ENCODE measurements at regions not wholly inside any gene's neighbourhood (a gene's known extent, or its start where the extent isn't known, plus 50 kb on each side); places are given as distances from the start of the nearest gene placed in this dataset.
"Not testable (repeated sequence)": the region's sequence is repeated elsewhere in the genome, so short reads cannot be mapped to it uniquely, and the experiment has no call there.

DNA sequence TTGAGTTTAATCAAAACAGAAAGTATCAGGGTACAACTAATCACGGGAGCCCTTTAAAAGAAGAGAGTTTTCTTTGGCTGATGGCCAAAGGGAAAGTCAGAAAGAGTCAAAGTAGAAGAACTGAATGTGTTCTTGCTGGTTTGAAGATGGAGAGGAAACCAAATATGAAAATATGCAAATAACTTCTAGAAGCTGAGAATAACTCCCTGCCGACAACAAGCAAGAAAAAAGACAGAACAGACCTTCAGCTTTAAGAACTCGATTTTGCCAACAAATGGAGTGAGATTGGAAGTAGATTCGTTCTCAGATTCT, 903.8 kb downstream of the STIM2 start:
- Histone ChIP-seq H3K4me1 (ENCODE audit: control insufficient read depth in 1 of 2, insufficient read depth in 2 of 2, low read length in 2 of 2) (no peaks in the 10 kb centered on the region), H3K27me3 (ENCODE audit: control insufficient read depth in 1 of 2, insufficient read depth in 2 of 2, low read length in 2 of 2) (no peaks in the 10 kb centered on the region), H3K27ac (ENCODE audit: low read depth, low read length) (no peak overlapping the region), H3K9me3 (ENCODE audit: control insufficient read depth in 1 of 2, low read length in 2 of 2) (no peaks in the 10 kb centered on the region), H3K36me3 (ENCODE audit: control insufficient read depth in 1 of 2, insufficient read depth in 2 of 2, low read length in 2 of 2) (no peaks in the 10 kb centered on the region), H3K4me3 (ENCODE audit: low read depth in 1 of 2, low read length in 2 of 2) (no peak overlapping the region), H3K9ac (ENCODE audit: low read depth in 1 of 2, low read length in 2 of 2) (no peak overlapping the region)

DNA sequence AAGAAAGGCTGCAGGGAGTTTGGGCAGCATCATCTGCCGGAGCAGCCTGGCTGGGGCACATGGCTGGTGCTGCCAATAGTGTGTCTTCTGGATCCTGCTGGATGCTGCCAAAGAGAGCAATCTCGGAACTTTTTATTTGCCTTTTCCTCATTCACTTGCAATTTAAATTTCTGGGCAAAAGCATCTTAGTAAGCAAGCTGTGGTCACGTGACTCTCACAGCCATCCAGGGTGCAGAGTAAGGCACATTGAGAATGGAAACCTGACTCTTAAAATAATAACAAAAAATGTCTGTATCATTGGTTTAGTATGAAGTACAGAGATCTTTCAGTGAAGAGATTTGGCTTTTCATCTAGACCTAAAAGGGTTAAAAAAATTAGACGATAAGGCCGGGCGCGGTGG, 910.3 kb downstream of the STIM2 start:
- no peak overlapping the region for H3K27ac ChIP-seq (ENCODE audit: low read depth, low read length)
- no peaks in the 10 kb centered on the region for H3K36me3 ChIP-seq (ENCODE audit: control insufficient read depth in 1 of 2, insufficient read depth in 2 of 2, low read length in 2 of 2)
- no peak overlapping the region for H3K9ac ChIP-seq (ENCODE audit: low read depth in 1 of 2, low read length in 2 of 2)
- no peaks in the 10 kb centered on the region for H3K4me1 ChIP-seq (ENCODE audit: control insufficient read depth in 1 of 2, insufficient read depth in 2 of 2, low read length in 2 of 2)
- no peak overlapping the region for H3K4me3 ChIP-seq (ENCODE audit: low read depth in 1 of 2, low read length in 2 of 2)
- H3K27me3 ChIP-seq (ENCODE audit: control insufficient read depth in 1 of 2, insufficient read depth in 2 of 2, low read length in 2 of 2), result no peaks in the 10 kb centered on the region
- H3K9me3 ChIP-seq (ENCODE audit: control insufficient read depth in 1 of 2, low read length in 2 of 2), result no peaks in the 10 kb centered on the region

GRCh38 chr4:27775156-27775555, 914.5 kb downstream of the STIM2 start:
- Histone ChIP-seq H3K9ac (ENCODE audit: low read depth in 1 of 2, low read length in 2 of 2) (no peak overlapping the region), H3K4me1 (ENCODE audit: control insufficient read depth in 1 of 2, insufficient read depth in 2 of 2, low read length in 2 of 2) (no peaks in the 10 kb centered on the region), H3K27me3 (ENCODE audit: control insufficient read depth in 1 of 2, insufficient read depth in 2 of 2, low read length in 2 of 2) (no peaks in the 10 kb centered on the region), H3K36me3 (ENCODE audit: control insufficient read depth in 1 of 2, insufficient read depth in 2 of 2, low read length in 2 of 2) (no peaks in the 10 kb centered on the region), H3K9me3 (ENCODE audit: control insufficient read depth in 1 of 2, low read length in 2 of 2) (no peaks in the 10 kb centered on the region), H3K27ac (ENCODE audit: low read depth, low read length) (no peak overlapping the region), H3K4me3 (ENCODE audit: low read depth in 1 of 2, low read length in 2 of 2) (no peak overlapping the region)

- no peaks in the 10 kb centered on the region for H3K36me3 ChIP-seq (ENCODE audit: control insufficient read depth in 1 of 2, insufficient read depth in 2 of 2, low read length in 2 of 2)
- H3K4me3 ChIP-seq (ENCODE audit: low read depth in 1 of 2, low read length in 2 of 2), result no peak overlapping the region
- H3K27ac ChIP-seq (ENCODE audit: low read depth, low read length), result no peak overlapping the region
- H3K27me3 ChIP-seq (ENCODE audit: control insufficient read depth in 1 of 2, insufficient read depth in 2 of 2, low read length in 2 of 2), result no peaks in the 10 kb centered on the region
- H3K4me1 ChIP-seq (ENCODE audit: control insufficient read depth in 1 of 2, insufficient read depth in 2 of 2, low read length in 2 of 2), result no peaks in the 10 kb centered on the region
- no peaks in the 10 kb centered on the region for H3K9me3 ChIP-seq (ENCODE audit: control insufficient read depth in 1 of 2, low read length in 2 of 2)
- H3K9ac ChIP-seq (ENCODE audit: low read depth in 1 of 2, low read length in 2 of 2), result no peak overlapping the region
Measured at GRCh38 chr4:27779827-27780226, 919.2 kb downstream of the STIM2 start.

DNA sequence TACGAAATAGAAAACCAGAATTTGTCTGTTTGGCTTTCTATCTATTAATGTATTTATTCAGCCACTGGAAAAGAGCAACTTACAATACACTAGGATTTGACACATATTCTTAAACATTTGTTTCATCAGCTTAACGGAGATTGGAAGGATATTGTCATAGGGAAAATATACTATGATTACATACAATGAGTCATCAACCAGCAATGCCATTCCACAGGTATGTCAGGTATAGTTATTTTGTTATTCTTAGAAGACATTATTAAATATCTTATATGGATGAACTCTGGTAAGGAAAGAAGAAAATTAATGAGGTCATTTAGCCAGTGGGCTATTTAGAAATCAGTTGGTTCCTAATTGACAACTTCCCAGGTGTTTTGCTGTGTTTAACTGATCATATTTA, 926.6 kb downstream of the STIM2 start:
- no peak overlapping the region for H3K9ac ChIP-seq (ENCODE audit: low read depth in 1 of 2, low read length in 2 of 2)
- no peaks in the 10 kb centered on the region for H3K27me3 ChIP-seq (ENCODE audit: control insufficient read depth in 1 of 2, insufficient read depth in 2 of 2, low read length in 2 of 2)

DNA sequence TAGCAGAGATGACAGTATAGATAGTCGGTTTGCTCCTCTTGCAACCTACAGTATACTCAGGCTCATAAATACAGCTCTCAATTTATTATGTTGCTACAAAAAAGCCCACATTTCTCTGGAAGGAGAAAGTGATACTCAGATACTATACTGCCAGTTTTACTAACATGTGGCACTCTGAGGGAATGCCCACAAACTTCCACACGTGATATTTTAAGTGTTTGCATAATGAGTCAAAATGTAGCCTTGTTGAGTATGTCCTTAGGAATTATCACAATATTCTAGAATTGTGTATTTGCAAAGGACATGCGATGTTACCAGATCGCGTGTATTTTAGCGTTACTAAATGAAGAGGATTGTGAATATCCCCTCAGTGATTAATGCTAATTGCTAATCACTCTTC, 929.1 kb downstream of the STIM2 start:
- Histone ChIP-seq H3K36me3 (ENCODE audit: control insufficient read depth in 1 of 2, insufficient read depth in 2 of 2, low read length in 2 of 2) (no peaks in the 10 kb centered on the region), H3K4me3 (ENCODE audit: low read depth in 1 of 2, low read length in 2 of 2) (no peak overlapping the region), H3K4me1 (ENCODE audit: control insufficient read depth in 1 of 2, insufficient read depth in 2 of 2, low read length in 2 of 2) (no peaks in the 10 kb centered on the region), H3K27me3 (ENCODE audit: control insufficient read depth in 1 of 2, insufficient read depth in 2 of 2, low read length in 2 of 2) (no peaks in the 10 kb centered on the region), H3K9me3 (ENCODE audit: control insufficient read depth in 1 of 2, low read length in 2 of 2) (no peaks in the 10 kb centered on the region), H3K9ac (ENCODE audit: low read depth in 1 of 2, low read length in 2 of 2) (no peak overlapping the region), H3K27ac (ENCODE audit: low read depth, low read length) (no peak overlapping the region)

More for the DNA sequence above, 926.6 kb downstream of the STIM2 start:
- Histone ChIP-seq H3K9me3 (ENCODE audit: control insufficient read depth in 1 of 2, low read length in 2 of 2) (no peaks in the 10 kb centered on the region), H3K4me3 (ENCODE audit: low read depth in 1 of 2, low read length in 2 of 2) (no peak overlapping the region), H3K27ac (ENCODE audit: low read depth, low read length) (no peak overlapping the region), H3K36me3 (ENCODE audit: control insufficient read depth in 1 of 2, insufficient read depth in 2 of 2, low read length in 2 of 2) (no peaks in the 10 kb centered on the region), H3K4me1 (ENCODE audit: control insufficient read depth in 1 of 2, insufficient read depth in 2 of 2, low read length in 2 of 2) (no peaks in the 10 kb centered on the region)

GRCh38 chr4:27790911-27791310, 930.3 kb downstream of the STIM2 start:
- Histone ChIP-seq H3K27me3 (ENCODE audit: control insufficient read depth in 1 of 2, insufficient read depth in 2 of 2, low read length in 2 of 2) (no peaks in the 10 kb centered on the region), H3K9me3 (ENCODE audit: control insufficient read depth in 1 of 2, low read length in 2 of 2) (no peaks in the 10 kb centered on the region), H3K27ac (ENCODE audit: low read depth, low read length) (no peak overlapping the region), H3K36me3 (ENCODE audit: control insufficient read depth in 1 of 2, insufficient read depth in 2 of 2, low read length in 2 of 2) (no peaks in the 10 kb centered on the region), H3K4me1 (ENCODE audit: control insufficient read depth in 1 of 2, insufficient read depth in 2 of 2, low read length in 2 of 2) (no peaks in the 10 kb centered on the region), H3K9ac (ENCODE audit: low read depth in 1 of 2, low read length in 2 of 2) (no peak overlapping the region), H3K4me3 (ENCODE audit: low read depth in 1 of 2, low read length in 2 of 2) (no peak overlapping the region)

GRCh38 chr4:27791640-27792039, 931.0 kb downstream of the STIM2 start:
- Histone ChIP-seq H3K4me1 (ENCODE audit: control insufficient read depth in 1 of 2, insufficient read depth in 2 of 2, low read length in 2 of 2) (no peaks in the 10 kb centered on the region), H3K9ac (ENCODE audit: low read depth in 1 of 2, low read length in 2 of 2) (no peak overlapping the region), H3K4me3 (ENCODE audit: low read depth in 1 of 2, low read length in 2 of 2) (no peak overlapping the region), H3K27me3 (ENCODE audit: control insufficient read depth in 1 of 2, insufficient read depth in 2 of 2, low read length in 2 of 2) (no peaks in the 10 kb centered on the region), H3K9me3 (ENCODE audit: control insufficient read depth in 1 of 2, low read length in 2 of 2) (no peaks in the 10 kb centered on the region), H3K36me3 (ENCODE audit: control insufficient read depth in 1 of 2, insufficient read depth in 2 of 2, low read length in 2 of 2) (no peaks in the 10 kb centered on the region), H3K27ac (ENCODE audit: low read depth, low read length) (no peak overlapping the region)

DNA sequence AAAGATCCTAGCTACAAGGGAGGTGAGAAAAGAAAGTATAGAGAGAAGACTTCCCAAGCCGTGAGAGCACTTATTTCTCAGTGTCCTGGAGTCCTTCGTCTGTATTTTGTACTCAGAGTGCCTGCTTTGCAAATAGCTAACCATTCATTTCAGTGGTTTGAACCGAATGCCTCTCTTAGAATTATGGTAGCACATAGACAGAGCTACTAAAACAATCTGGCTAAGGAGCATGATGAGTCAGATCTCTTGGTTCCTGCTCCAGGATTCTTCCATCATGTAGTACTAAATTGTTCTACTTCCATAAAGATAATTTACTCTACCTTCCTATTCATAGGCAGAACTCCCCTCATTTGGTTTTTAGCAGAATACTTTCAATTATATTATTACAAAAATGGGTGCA, 946.6 kb downstream of the STIM2 start:
- Histone ChIP-seq H3K36me3 (ENCODE audit: control insufficient read depth in 1 of 2, insufficient read depth in 2 of 2, low read length in 2 of 2) (no peaks in the 10 kb centered on the region), H3K4me3 (ENCODE audit: low read depth in 1 of 2, low read length in 2 of 2) (no peak overlapping the region), H3K4me1 (ENCODE audit: control insufficient read depth in 1 of 2, insufficient read depth in 2 of 2, low read length in 2 of 2) (no peaks in the 10 kb centered on the region), H3K27ac (ENCODE audit: low read depth, low read length) (no peak overlapping the region), H3K9ac (ENCODE audit: low read depth in 1 of 2, low read length in 2 of 2) (no peak overlapping the region), H3K27me3 (ENCODE audit: control insufficient read depth in 1 of 2, insufficient read depth in 2 of 2, low read length in 2 of 2) (no peaks in the 10 kb centered on the region), H3K9me3 (ENCODE audit: control insufficient read depth in 1 of 2, low read length in 2 of 2) (no peaks in the 10 kb centered on the region)

GRCh38 chr4:27811948-27812347, 951.3 kb downstream of the STIM2 start:
- Histone ChIP-seq H3K9ac (ENCODE audit: low read depth in 1 of 2, low read length in 2 of 2) (no peak overlapping the region), H3K4me1 (ENCODE audit: control insufficient read depth in 1 of 2, insufficient read depth in 2 of 2, low read length in 2 of 2) (no peaks in the 10 kb centered on the region), H3K27ac (ENCODE audit: low read depth, low read length) (no peak overlapping the region), H3K4me3 (ENCODE audit: low read depth in 1 of 2, low read length in 2 of 2) (no peak overlapping the region), H3K36me3 (ENCODE audit: control insufficient read depth in 1 of 2, insufficient read depth in 2 of 2, low read length in 2 of 2) (no peaks in the 10 kb centered on the region), H3K9me3 (ENCODE audit: control insufficient read depth in 1 of 2, low read length in 2 of 2) (peaks cover 0 to under 1% of the 10 kb centered on the region in 2 donors), H3K27me3 (ENCODE audit: control insufficient read depth in 1 of 2, insufficient read depth in 2 of 2, low read length in 2 of 2) (no peaks in the 10 kb centered on the region)

DNA sequence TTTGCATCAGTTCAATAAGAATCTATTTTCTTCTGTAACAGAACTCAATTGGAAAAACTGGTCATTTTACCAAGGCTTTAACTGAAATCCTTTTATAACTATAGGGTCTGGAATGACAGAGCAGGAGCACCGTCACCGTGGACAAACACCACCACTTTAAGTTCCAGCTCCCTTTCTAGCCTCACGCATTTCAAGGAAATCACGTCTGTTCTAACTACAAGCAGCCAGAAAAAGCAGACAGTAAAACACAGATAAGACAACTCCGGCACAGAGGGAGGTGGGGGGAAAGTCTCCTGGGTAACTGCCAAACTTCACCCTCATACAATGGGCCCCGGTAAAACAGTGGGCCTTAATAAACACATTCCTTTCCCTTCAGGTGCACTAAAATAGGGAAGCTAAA, 952.6 kb downstream of the STIM2 start:
- not testable (repeated sequence) for H3K9me3 ChIP-seq (ENCODE audit: control insufficient read depth in 1 of 2, low read length in 2 of 2); H3K27me3 ChIP-seq (ENCODE audit: control insufficient read depth in 1 of 2, insufficient read depth in 2 of 2, low read length in 2 of 2); H3K27ac ChIP-seq (ENCODE audit: low read depth, low read length); H3K4me1 ChIP-seq (ENCODE audit: control insufficient read depth in 1 of 2, insufficient read depth in 2 of 2, low read length in 2 of 2); H3K9ac ChIP-seq (ENCODE audit: low read depth in 1 of 2, low read length in 2 of 2); H3K4me3 ChIP-seq (ENCODE audit: low read depth in 1 of 2, low read length in 2 of 2); H3K36me3 ChIP-seq (ENCODE audit: control insufficient read depth in 1 of 2, insufficient read depth in 2 of 2, low read length in 2 of 2)

Measured in duodenal mucosa (tissue), 2 donors.